Spleen (tissue), 7 donors: ENCODE measurements at regions not wholly inside any gene's neighbourhood (a gene's known extent, or its start where the extent isn't known, plus 50 kb on each side); places are given as distances from the start of the nearest gene placed in this dataset.

Source experiments
- CTCF ChIP-seq, 11 experiments: fragments of 200-600 bp in 7 of 11; fragments of 450-650 bp in 4 of 11; sonication (generic) in 4 of 11; IDR thresholded peaks in 8 of 11; conservative IDR thresholded peaks in 3 of 11; 1 replicate in 7 of 11; 2 replicates in 4 of 11; pipeline versions ENCODE4 v1.4.0 to v1.8.0; 2016 to 2021; ENCODE audit warnings: antibody characterized with exemption in 11 of 11, inconsistent platforms in 4 of 11, mild to moderate bottlenecking in 1 of 11
- POLR2A ChIP-seq, 3 donors: fragments of 450-650 bp; IDR thresholded peaks; one replicate each; pipeline ENCODE4 v1.5.1; 2017; ENCODE audit warnings: antibody characterized with exemption in 3 of 3, mild to moderate bottlenecking in 1 of 3
- POLR2AphosphoS5 ChIP-seq, 3 donors: sonication (generic); formaldehyde crosslinking; IDR thresholded peaks; one replicate each; pipeline ENCODE4 v1.5.1; 2017; ENCODE audit warnings: antibody characterized with exemption in 3 of 3
- donor health status: DM: no; HTN: no; CAD: no; lungs with moderate emphysema.
- donor health status: DM: no; HTN: no; CAD: no.
- donor health status: DM: no; HTN: no; CAD: no.

GRCh38 chr7:10439027-10439426 is 534.6 kb upstream of the PHF14 start:
- no peak for TF ChIP-seq POLR2AphosphoS5 (IDR thresholded peaks at IDR 0.05)
- TF ChIP-seq CTCF (IDR thresholded peaks at IDR 0.05 in 8 of 11, conservative IDR thresholded peaks at IDR 0.05 in 3 of 11) = no peak
- TF ChIP-seq POLR2A (IDR thresholded peaks at IDR 0.05) = no peak
